MV-4-11 (cell line): ENCODE measurements at regions not wholly inside any gene's neighbourhood (a gene's known extent, or its start where the extent isn't known, plus 50 kb on each side); places are given as distances from the start of the nearest gene placed in this dataset.

Experiments used
- DNase-seq: peaks from one replicate; lab custom pipeline; 2025; lab: John Stamatoyannopoulos, UW

- DNase-seq: peak; percentile 67
Measured at GRCh38 chr21:27700974-27701614, 734.2 kb upstream of the ADAMTS5 start.

- DNase-seq: no peak
Measured at GRCh38 chr21:27695246-27695645, 728.4 kb upstream of the ADAMTS5 start.

- no peak for DNase-seq
Measured at GRCh38 chr21:27694667-27695066, 727.8 kb upstream of the ADAMTS5 start.

GRCh38 chr21:27693376-27693775 is 726.5 kb upstream of the ADAMTS5 start:
- DNase-seq: peak; percentile 24

- no peak for DNase-seq
Measured at GRCh38 chr21:27691516-27691915, 724.6 kb upstream of the ADAMTS5 start.

- DNase-seq: no peak
Measured at GRCh38 chr21:27691006-27691405, 724.1 kb upstream of the ADAMTS5 start.

GRCh38 chr21:27690426-27690825 is 723.5 kb upstream of the ADAMTS5 start:
- DNase-seq: no peak

- DNase-seq: no peak
Measured at GRCh38 chr21:27688773-27689172, 721.9 kb upstream of the ADAMTS5 start.

- no peak for DNase-seq
Measured at GRCh38 chr21:27683292-27683691, 716.4 kb upstream of the ADAMTS5 start.

- no peak for DNase-seq
Measured at GRCh38 chr21:27681841-27682240, 715.0 kb upstream of the ADAMTS5 start.

GRCh38 chr21:27681038-27681437 is 714.1 kb upstream of the ADAMTS5 start:
- DNase-seq: no peak

GRCh38 chr21:27680181-27680580 is 713.3 kb upstream of the ADAMTS5 start:
- DNase-seq: no peak

- no peak for DNase-seq
Measured at GRCh38 chr21:27678511-27678910, 711.6 kb upstream of the ADAMTS5 start.

GRCh38 chr21:27677546-27677945 is 710.7 kb upstream of the ADAMTS5 start:
- DNase-seq: no peak

GRCh38 chr21:27675306-27675705 is 708.4 kb upstream of the ADAMTS5 start:
- no peak for DNase-seq

GRCh38 chr21:27674041-27674615 is 707.2 kb upstream of the ADAMTS5 start:
- DNase-seq: no peak

- no peak for DNase-seq
Measured at GRCh38 chr21:27673581-27673980, 706.7 kb upstream of the ADAMTS5 start.

GRCh38 chr21:27671207-27671606 is 704.3 kb upstream of the ADAMTS5 start:
- DNase-seq: no peak

- DNase-seq: no peak
Measured at GRCh38 chr21:27653481-27653880, 686.6 kb upstream of the ADAMTS5 start.

- no peak for DNase-seq
Measured at GRCh38 chr21:27649762-27650161, 682.9 kb upstream of the ADAMTS5 start.

- DNase-seq: no peak
Measured at GRCh38 chr21:27649323-27649722, 682.4 kb upstream of the ADAMTS5 start.

- no peak for DNase-seq
Measured at GRCh38 chr21:27648560-27648959, 681.7 kb upstream of the ADAMTS5 start.

GRCh38 chr21:27647921-27648320 is 681.0 kb upstream of the ADAMTS5 start:
- DNase-seq: no peak

GRCh38 chr21:27647401-27647800 is 680.5 kb upstream of the ADAMTS5 start:
- no peak for DNase-seq
